CD14-positive monocyte (primary cell): ENCODE measurements at regions not wholly inside any gene's neighbourhood (a gene's known extent, or its start where the extent isn't known, plus 50 kb on each side); places are given as distances from the start of the nearest gene placed in this dataset.
"Not testable (repeated sequence)": the region's sequence is repeated elsewhere in the genome, so short reads cannot be mapped to it uniquely, and the experiment has no call there.

Experiments used
- DNase-seq, 3 donors: peaks; one replicate each; pipeline ENCODE4 v3.0.0-alpha.2; 2011 to 2022
- H2AFZ ChIP-seq: 2 replicates; pipeline ENCODE4 v1.6.0; 2012; ENCODE audit warnings: mild to moderate bottlenecking, low read depth, low read length, inconsistent platforms; ENCODE audit not compliant: insufficient read depth, poor library complexity, severe bottlenecking
- H3K27ac ChIP-seq, 2 donors: 1 replicate in 1 of 2; 2 replicates in 1 of 2; pipeline ENCODE4 v1.5.1; 2012 to 2013; ENCODE audit warnings: low read length in 2 of 2, control low read depth in 1 of 2, inconsistent platforms in 1 of 2, low read depth in 1 of 2, mild to moderate bottlenecking in 1 of 2
- H3K27me3 ChIP-seq, 2 donors: one replicate each; pipeline versions ENCODE4 v1.6.0 to v1.6.1; 2011 to 2013; ENCODE audit warnings: low read length in 2 of 2; ENCODE audit not compliant: control insufficient read depth in 2 of 2, insufficient read depth in 2 of 2
- H3K36me3 ChIP-seq, 2 donors: replicated peaks in 1 of 2; 1 replicate in 1 of 2; 2 replicates in 1 of 2; pipeline versions ENCODE4 v1.5.1 to v1.6.1; 2012 to 2013; ENCODE audit warnings: low read length in 2 of 2, control low read depth in 1 of 2, inconsistent platforms in 1 of 2, mild to moderate bottlenecking in 1 of 2; ENCODE audit not compliant: insufficient read depth in 2 of 2, control insufficient read depth in 1 of 2
- H3K4me1 ChIP-seq, 2 donors: 1 replicate in 1 of 2; 2 replicates in 1 of 2; pipeline versions ENCODE4 v1.5.1 to v1.6.1; 2012 to 2013; ENCODE audit warnings: low read length in 2 of 2, control low read depth in 1 of 2, inconsistent platforms in 1 of 2, mild to moderate bottlenecking in 1 of 2, moderate library complexity in 1 of 2; ENCODE audit not compliant: insufficient read depth in 2 of 2, control insufficient read depth in 1 of 2
- H3K4me2 ChIP-seq: replicated peaks from 2 replicates; pipeline ENCODE3; 2012; ENCODE audit warnings: low read length, moderate library complexity, mild to moderate bottlenecking; ENCODE audit not compliant: poor library complexity, severe bottlenecking; ENCODE audit errors: extremely low read depth
- H3K4me3 ChIP-seq, 3 experiments: fragments of 200-600 bp in 1 of 3; sonication (generic) in 1 of 3; replicated peaks in 1 of 3; 1 replicate in 2 of 3; 2 replicates in 1 of 3; pipeline ENCODE4 v1.5.1; 2011 to 2013; ENCODE audit warnings: low read length in 3 of 3, mild to moderate bottlenecking in 3 of 3, control low read depth in 2 of 3, low read depth in 2 of 3, inconsistent platforms in 1 of 3, moderate library complexity in 1 of 3
- H3K79me2 ChIP-seq: 2 replicates; pipeline ENCODE4 v1.6.0; 2012; ENCODE audit warnings: mild to moderate bottlenecking, control low read depth, inconsistent platforms, low read length, moderate library complexity; ENCODE audit not compliant: insufficient read depth
- H3K9ac ChIP-seq: 2 replicates; pipeline ENCODE4 v1.6.0; 2017; ENCODE audit warnings: low read length, mild to moderate bottlenecking; ENCODE audit not compliant: insufficient read depth, poor library complexity, severe bottlenecking
- H3K9me3 ChIP-seq, 2 donors: replicated peaks in 1 of 2; 1 replicate in 1 of 2; 2 replicates in 1 of 2; pipeline versions ENCODE4 v1.5.1 to v1.6.1; 2012 to 2013; ENCODE audit warnings: low read length in 2 of 2, control low read depth in 1 of 2; ENCODE audit not compliant: control insufficient read depth in 1 of 2, insufficient read depth in 1 of 2
- H4K20me1 ChIP-seq: 2 replicates; pipeline ENCODE4 v1.6.0; 2012; ENCODE audit warnings: mild to moderate bottlenecking, low read length, control low read depth, moderate library complexity; ENCODE audit not compliant: insufficient read depth
- H3K27ac Mint-ChIP-seq, 7 donors: one replicate each; pipeline ENCODE4 v1.8.0; 2020; ENCODE audit warnings: mild to moderate bottlenecking in 7 of 7, mixed read lengths in 7 of 7, moderate library complexity in 6 of 7, inconsistent platforms in 2 of 7
- H3K27me3 Mint-ChIP-seq, 3 donors: one replicate each; pipeline ENCODE4 v1.8.0; 2021 to 2022; ENCODE audit warnings: low read depth in 3 of 3, mild to moderate bottlenecking in 3 of 3, mixed read lengths in 3 of 3, moderate library complexity in 3 of 3, inconsistent platforms in 1 of 3
- H3K36me3 Mint-ChIP-seq, 2 donors: one replicate each; pipeline ENCODE4 v1.8.0; 2020; ENCODE audit warnings: mixed read lengths in 2 of 2, inconsistent platforms in 1 of 2, mild to moderate bottlenecking in 1 of 2
- H3K4me1 Mint-ChIP-seq: one replicate; pipeline ENCODE4 v1.8.0; 2020; ENCODE audit warnings: mild to moderate bottlenecking, mixed read lengths
- H3K4me3 Mint-ChIP-seq, 2 donors: one replicate each; pipeline ENCODE4 v1.8.0; 2020; ENCODE audit warnings: mild to moderate bottlenecking in 2 of 2, mixed read lengths in 2 of 2, moderate library complexity in 1 of 2
- H3K9me3 Mint-ChIP-seq, 7 donors: one replicate each; pipeline ENCODE4 v1.8.0; 2020 to 2022; ENCODE audit warnings: mixed read lengths in 7 of 7, mild to moderate bottlenecking in 6 of 7, moderate library complexity in 6 of 7, inconsistent platforms in 2 of 7
- WGBS: methylation state at CpG from one replicate; pipeline ENCODE4 v1.1.5; 2013; ENCODE audit warnings: missing lambda C conversion rate; ENCODE audit not compliant: insufficient coverage; 5-methylcytosine and 5-hydroxymethylcytosine counted together
- intact Hi-C, 2 donors: fragments of 100-400 bp; cut with micrococcal nuclease; formaldehyde crosslinking; loops; one replicate each; pipeline versions ENCODE4 v1.15.0 to v1.15.1; 2023
- TF ChIP-seq, protein P1 (sequence below): fragments of 200-600 bp; IDR thresholded peaks from one replicate; pipeline ENCODE4 v1.8.0; 2022; ENCODE audit warnings: antibody characterized with exemption, mild to moderate bottlenecking

- H4K20me1 ChIP-seq: no peaks in the 10 kb centered on the region
- no peaks in the 10 kb centered on the region for H3K27me3 ChIP-seq
- H3K4me2 ChIP-seq: no peak overlapping the region
- H3K4me1 Mint-ChIP-seq: peaks cover 3% of the 10 kb centered on the region
- no peak overlapping the region for H3K4me3 ChIP-seq
- intact Hi-C loops: no loop called here
- no peak overlapping the region for H3K4me3 Mint-ChIP-seq
- TF ChIP-seq, protein P1, sequence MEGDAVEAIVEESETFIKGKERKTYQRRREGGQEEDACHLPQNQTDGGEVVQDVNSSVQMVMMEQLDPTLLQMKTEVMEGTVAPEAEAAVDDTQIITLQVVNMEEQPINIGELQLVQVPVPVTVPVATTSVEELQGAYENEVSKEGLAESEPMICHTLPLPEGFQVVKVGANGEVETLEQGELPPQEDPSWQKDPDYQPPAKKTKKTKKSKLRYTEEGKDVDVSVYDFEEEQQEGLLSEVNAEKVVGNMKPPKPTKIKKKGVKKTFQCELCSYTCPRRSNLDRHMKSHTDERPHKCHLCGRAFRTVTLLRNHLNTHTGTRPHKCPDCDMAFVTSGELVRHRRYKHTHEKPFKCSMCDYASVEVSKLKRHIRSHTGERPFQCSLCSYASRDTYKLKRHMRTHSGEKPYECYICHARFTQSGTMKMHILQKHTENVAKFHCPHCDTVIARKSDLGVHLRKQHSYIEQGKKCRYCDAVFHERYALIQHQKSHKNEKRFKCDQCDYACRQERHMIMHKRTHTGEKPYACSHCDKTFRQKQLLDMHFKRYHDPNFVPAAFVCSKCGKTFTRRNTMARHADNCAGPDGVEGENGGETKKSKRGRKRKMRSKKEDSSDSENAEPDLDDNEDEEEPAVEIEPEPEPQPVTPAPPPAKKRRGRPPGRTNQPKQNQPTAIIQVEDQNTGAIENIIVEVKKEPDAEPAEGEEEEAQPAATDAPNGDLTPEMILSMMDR: no peak
- H3K79me2 ChIP-seq: no peaks in the 10 kb centered on the region
- H3K27ac Mint-ChIP-seq: no peak overlapping the region
- H3K9ac ChIP-seq: no peak overlapping the region
- no peak for DNase-seq
- H2AFZ ChIP-seq: no peak overlapping the region
- H3K27ac ChIP-seq: no peak overlapping the region
- H3K9me3 Mint-ChIP-seq: no peaks in the 10 kb centered on the region
- no peaks in the 10 kb centered on the region for H3K4me1 ChIP-seq
- no peaks in the 10 kb centered on the region for H3K27me3 Mint-ChIP-seq
- WGBS: no CpG with 5 or more reads among the region's 3 CpGs
- H3K9me3 ChIP-seq: no peaks in the 10 kb centered on the region
- H3K36me3 ChIP-seq: no peaks in the 10 kb centered on the region
- no peaks in the 10 kb centered on the region for H3K36me3 Mint-ChIP-seq
Observed at GRCh38 chr2:186426153-186427016, 59.7 kb upstream of the ZC3H15 start.

DNA sequence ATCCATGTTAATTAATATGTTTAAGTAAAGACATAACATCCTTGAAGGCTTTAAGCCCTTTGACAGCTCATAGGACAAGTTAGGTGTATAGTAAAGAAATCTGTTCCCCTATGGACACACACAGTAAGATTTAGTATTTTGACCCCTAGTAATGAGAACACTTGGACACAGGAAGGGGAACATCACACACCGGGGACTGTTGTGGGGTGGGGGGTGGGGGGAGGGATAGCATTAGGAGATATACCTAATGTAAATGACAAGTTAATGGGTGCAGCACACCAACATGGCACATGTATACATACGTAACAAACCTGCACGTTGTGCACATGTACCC, 59.1 kb upstream of the ZC3H15 start:
- H3K4me1 ChIP-seq, H3K4me1 Mint-ChIP-seq, H3K4me2 ChIP-seq, DNase-seq, H3K4me3 ChIP-seq, H3K27me3 Mint-ChIP-seq, H3K4me3 Mint-ChIP-seq, H2AFZ ChIP-seq, H3K27me3 ChIP-seq, H3K9me3 ChIP-seq, H3K36me3 Mint-ChIP-seq, H4K20me1 ChIP-seq, H3K27ac ChIP-seq, H3K36me3 ChIP-seq, H3K27ac Mint-ChIP-seq, H3K9ac ChIP-seq, intact Hi-C loops, H3K79me2 ChIP-seq, H3K9me3 Mint-ChIP-seq: not testable (repeated sequence)
- no CpG with 5 or more reads among the region's 3 CpGs for WGBS
